Gastrocnemius medialis (tissue), 4 donors: ENCODE measurements at regions not wholly inside any gene's neighbourhood (a gene's known extent, or its start where the extent isn't known, plus 50 kb on each side); places are given as distances from the start of the nearest gene placed in this dataset.

ENCODE experiments used
- ATAC-seq, 2 donors: fragments of 150-250 bp; one replicate each; pipeline ENCODE4 v1.9.1; 2016
- DNase-seq, 2 donors: peaks; one replicate each; pipeline ENCODE4 v3.0.0-alpha.2; 2019
- H3K27ac ChIP-seq, 4 donors: fragments of 200-600 bp; sonication (generic); 1 replicate in 1 of 4; 2 replicates in 3 of 4; pipeline ENCODE4 v1.5.1; 2016 to 2018; ENCODE audit warnings: mild to moderate bottlenecking in 2 of 4, moderate library complexity in 1 of 4
- H3K27me3 ChIP-seq, 3 donors: fragments of 200-600 bp; sonication (generic) in 2 of 3; 1 replicate in 1 of 3; 2 replicates in 2 of 3; pipeline versions ENCODE4 v1.5.1 to v1.6.0; 2016 to 2019; ENCODE audit warnings: mild to moderate bottlenecking in 1 of 3, moderate library complexity in 1 of 3
- H3K36me3 ChIP-seq, 2 donors: fragments of 200-600 bp; sonication (generic) in 1 of 2; one replicate each; pipeline ENCODE4 v1.5.1; 2017 to 2018
- H3K4me1 ChIP-seq, 2 donors: fragments of 200-600 bp; sonication (generic) in 1 of 2; one replicate each; pipeline ENCODE4 v1.5.1; 2016 to 2017; ENCODE audit warnings: mild to moderate bottlenecking in 2 of 2
- H3K4me3 ChIP-seq, 4 donors: fragments of 200-600 bp; sonication (generic) in 3 of 4; 1 replicate in 1 of 4; 2 replicates in 3 of 4; pipeline ENCODE4 v1.5.1; 2016 to 2019; ENCODE audit warnings: mild to moderate bottlenecking in 2 of 4
- H3K9me3 ChIP-seq, 3 donors: fragments of 200-600 bp; sonication (generic) in 2 of 3; 1 replicate in 1 of 3; 2 replicates in 2 of 3; pipeline ENCODE4 v1.5.1; 2016 to 2019
- CTCF ChIP-seq, 5 experiments: fragments of 450-650 bp in 3 of 5; fragments of 200-600 bp in 2 of 5; sonication (generic) in 2 of 5; IDR thresholded peaks in 4 of 5; conservative IDR thresholded peaks in 1 of 5; 1 replicate in 4 of 5; 2 replicates in 1 of 5; pipeline ENCODE4 v1.5.1; 2016 to 2019; ENCODE audit warnings: antibody characterized with exemption in 5 of 5, mild to moderate bottlenecking in 3 of 5, moderate library complexity in 3 of 5
- POLR2A ChIP-seq, 2 donors: fragments of 450-650 bp; IDR thresholded peaks; one replicate each; pipeline ENCODE4 v1.6.1; 2017; ENCODE audit warnings: antibody characterized with exemption in 2 of 2, mild to moderate bottlenecking in 2 of 2, moderate library complexity in 2 of 2
- in situ Hi-C, 4 donors: fragments of 200-750 bp; cut with MboI; loops; one replicate each; pipeline versions ENCODE4 v1.15.0 to v1.8.0; 2017; ENCODE audit warnings: low sequenced_read_pairs in 4 of 4
- intact Hi-C: fragments of 100-400 bp; cut with DNase I; formaldehyde crosslinking; loops from one replicate; pipeline ENCODE4 v1.15.1; 2023; ENCODE audit warnings: low total_unique reads

- Histone ChIP-seq H3K27me3 (no peaks in the 10 kb centered on the region), H3K9me3 (no peaks in the 10 kb centered on the region), H3K4me1 (no peaks in the 10 kb centered on the region), H3K4me3 (no peak overlapping the region), H3K27ac (no peak overlapping the region), H3K36me3 (no peaks in the 10 kb centered on the region)
- TF ChIP-seq CTCF (IDR thresholded peaks at IDR 0.05 in 4 of 5, conservative IDR thresholded peaks at IDR 0.05 in 1 of 5) = no peak
- TF ChIP-seq POLR2A (IDR thresholded peaks at IDR 0.05) = no peak
- intact Hi-C loops (no loop called here), in situ Hi-C loops (no loop called here)
- ATAC-seq = no peak
- DNase-seq = no peak
Observed at GRCh38 chr7:21070571-21071090, 283.9 kb upstream of the SP8 start.

- intact Hi-C loops (no loop called here), in situ Hi-C loops (no loop called here)
- ATAC-seq (no peak), DNase-seq (no peak)
- TF ChIP-seq POLR2A (IDR thresholded peaks at IDR 0.05) = no peak
- no peak for TF ChIP-seq CTCF (IDR thresholded peaks at IDR 0.05 in 4 of 5, conservative IDR thresholded peaks at IDR 0.05 in 1 of 5)
- Histone ChIP-seq H3K9me3 (no peaks in the 10 kb centered on the region), H3K4me3 (no peak overlapping the region), H3K36me3 (no peaks in the 10 kb centered on the region), H3K27me3 (no peaks in the 10 kb centered on the region), H3K27ac (no peak overlapping the region), H3K4me1 (no peaks in the 10 kb centered on the region)
Observed at GRCh38 chr7:21071561-21072501, 285.1 kb upstream of the SP8 start.

- in situ Hi-C loops (no loop called here), intact Hi-C loops (no loop called here)
- no peak for TF ChIP-seq CTCF (IDR thresholded peaks at IDR 0.05 in 4 of 5, conservative IDR thresholded peaks at IDR 0.05 in 1 of 5)
- TF ChIP-seq POLR2A (IDR thresholded peaks at IDR 0.05) = no peak
- Histone ChIP-seq H3K9me3 (no peaks in the 10 kb centered on the region), H3K36me3 (no peaks in the 10 kb centered on the region), H3K27me3 (no peaks in the 10 kb centered on the region), H3K4me1 (no peaks in the 10 kb centered on the region), H3K27ac (no peak overlapping the region), H3K4me3 (no peak overlapping the region)
- no peak for ATAC-seq
- DNase-seq = no peak
Observed at GRCh38 chr7:21076054-21076453, 289.4 kb upstream of the SP8 start.

- no peak for DNase-seq
- Histone ChIP-seq H3K36me3 (no peaks in the 10 kb centered on the region), H3K27ac (no peak overlapping the region), H3K4me1 (no peaks in the 10 kb centered on the region), H3K27me3 (no peaks in the 10 kb centered on the region), H3K4me3 (no peak overlapping the region), H3K9me3 (no peaks in the 10 kb centered on the region)
- no peak for TF ChIP-seq POLR2A (IDR thresholded peaks at IDR 0.05)
- no peak for TF ChIP-seq CTCF (IDR thresholded peaks at IDR 0.05 in 4 of 5, conservative IDR thresholded peaks at IDR 0.05 in 1 of 5)
- in situ Hi-C loops = no loop called here
- ATAC-seq = no peak
- intact Hi-C loops = no loop called here
Observed at GRCh38 chr7:21076574-21076973, 289.9 kb upstream of the SP8 start.
